Keratinocyte (primary cell): ENCODE measurements at regions not wholly inside any gene's neighbourhood (a gene's known extent, or its start where the extent isn't known, plus 50 kb on each side); places are given as distances from the start of the nearest gene placed in this dataset.
A peak's percentile ranks its signal among the peaks of the same experiment; 100 is the strongest.

Experiments
- DNase-seq: peaks from one replicate; pipeline ENCODE4 v3.0.0-alpha.2; 2011; ENCODE audit warnings: low read depth, missing footprints, low spot score
- FAIRE-seq: peaks from 2 replicates; lab custom pipeline; 2011; peaks lifted over from hg19 to GRCh38; lab: Jason Lieb, UNC
- H2AFZ ChIP-seq: 2 replicates; pipeline ENCODE4 v1.6.0; 2012; ENCODE audit warnings: low read length, control low read depth, inconsistent platforms; ENCODE audit not compliant: control insufficient read depth
- H3K27ac ChIP-seq: 2 replicates; pipeline ENCODE4 v1.5.1; 2011; ENCODE audit warnings: low read length; ENCODE audit not compliant: control insufficient read depth, insufficient read depth
- H3K27me3 ChIP-seq: 3 replicates; pipeline ENCODE4 v1.6.0; 2011; ENCODE audit warnings: low read length; ENCODE audit not compliant: control insufficient read depth, insufficient read depth; ENCODE audit errors: extremely low read depth
- H3K36me3 ChIP-seq, 2 experiments: 2 replicates in 1 of 2; 3 replicates in 1 of 2; pipeline ENCODE4 v1.5.1; 2011; ENCODE audit warnings: low read length in 2 of 2, mild to moderate bottlenecking in 1 of 2; ENCODE audit not compliant: control insufficient read depth in 2 of 2, insufficient read depth in 2 of 2; ENCODE audit errors: extremely low read depth in 1 of 2
- H3K4me1 ChIP-seq: 3 replicates; pipeline ENCODE4 v1.5.1; 2011; ENCODE audit warnings: low read length; ENCODE audit not compliant: control insufficient read depth, insufficient read depth; ENCODE audit errors: extremely low read depth
- H3K4me2 ChIP-seq: 3 replicates; pipeline ENCODE4 v1.6.0; 2011; ENCODE audit warnings: low read depth, low read length; ENCODE audit not compliant: control insufficient read depth, insufficient read depth; ENCODE audit errors: extremely low read depth
- H3K4me3 ChIP-seq, 3 experiments: fragments of 200-600 bp in 1 of 3; sonication (generic) in 1 of 3; 2 replicates in 2 of 3; 3 replicates in 1 of 3; pipeline ENCODE4 v1.5.1; 2011 to 2016; ENCODE audit warnings: low read length in 3 of 3, mild to moderate bottlenecking in 3 of 3, control low read depth in 2 of 3, inconsistent platforms in 1 of 3, low read depth in 1 of 3, mixed read lengths in 1 of 3, mixed run types in 1 of 3, moderate library complexity in 1 of 3; ENCODE audit not compliant: control insufficient read depth in 2 of 3, insufficient read depth in 2 of 3; ENCODE audit errors: extremely low read depth in 1 of 3
- H3K79me2 ChIP-seq: 2 replicates; pipeline ENCODE4 v1.6.0; 2012; ENCODE audit warnings: low read length; ENCODE audit not compliant: control insufficient read depth, insufficient read depth
- H3K9ac ChIP-seq: 3 replicates; pipeline ENCODE4 v1.6.0; 2011; ENCODE audit warnings: low read length; ENCODE audit not compliant: control insufficient read depth, insufficient read depth; ENCODE audit errors: extremely low read depth
- H3K9me1 ChIP-seq: 3 replicates; pipeline ENCODE4 v1.6.0; 2011; ENCODE audit warnings: low read length; ENCODE audit not compliant: control insufficient read depth, insufficient read depth; ENCODE audit errors: extremely low read depth
- H3K9me3 ChIP-seq: 2 replicates; pipeline ENCODE4 v1.5.1; 2012; ENCODE audit warnings: low read depth, low read length; ENCODE audit not compliant: control insufficient read depth
- H4K20me1 ChIP-seq: 3 replicates; pipeline ENCODE4 v1.6.0; 2011; ENCODE audit warnings: low read length; ENCODE audit not compliant: control insufficient read depth, insufficient read depth; ENCODE audit errors: extremely low read depth
- CTCF ChIP-seq, 3 experiments: IDR thresholded peaks in 1 of 3; conservative IDR thresholded peaks in 1 of 3; optimal IDR thresholded peaks in 1 of 3; 2 replicates in 2 of 3; 3 replicates in 1 of 3; pipeline versions ENCODE3 to v1.5.1; 2011; ENCODE audit warnings: low read length in 3 of 3, mild to moderate bottlenecking in 3 of 3, moderate library complexity in 2 of 3, control low read depth in 1 of 3, inconsistent platforms in 1 of 3; ENCODE audit not compliant: insufficient read depth in 2 of 3; ENCODE audit errors: extremely low read depth in 1 of 3
- EZH2 ChIP-seq: IDR thresholded peaks from one replicate; pipeline ENCODE4 v1.6.1; 2012; ENCODE audit warnings: inconsistent platforms, mild to moderate bottlenecking, low read length, moderate library complexity
- dilution Hi-C: fragments of 300-500 bp; cut with MboI; formaldehyde crosslinking; loops from one replicate; pipeline ENCODE4 v1.7.0; 2020; ENCODE audit warnings: low sequenced_read_pairs; ENCODE audit not compliant: extremely low pct_ligation_motif_present

GRCh38 chr13:78325585-78325984, 277.8 kb downstream of the POU4F1 start:
- DNase-seq (no peak), FAIRE-seq (no peak)
- Histone ChIP-seq H3K4me3 (no peak overlapping the region), H3K4me1 (no peaks in the 10 kb centered on the region), H2AFZ (no peak overlapping the region), H3K27ac (no peak overlapping the region), H3K79me2 (no peaks in the 10 kb centered on the region), H3K9me1 (no peaks in the 10 kb centered on the region), H3K36me3 (no peaks in the 10 kb centered on the region), H3K9me3 (no peaks in the 10 kb centered on the region), H3K9ac (no peak overlapping the region), H3K4me2 (no peak overlapping the region), H4K20me1 (no peaks in the 10 kb centered on the region), H3K27me3 (no peaks in the 10 kb centered on the region)
- TF ChIP-seq EZH2, result no peak
- no peak for TF ChIP-seq CTCF (optimal IDR thresholded peaks at IDR 0.05 in 1 of 3, IDR thresholded peaks at IDR 0.05 in 1 of 3, conservative IDR thresholded peaks at IDR 0.05 in 1 of 3; ENCODE audit: extremely low read depth in 1 of 3, insufficient read depth in 2 of 3, low read length in 3 of 3)
- dilution Hi-C loops, result no loop called here

- Histone ChIP-seq H3K4me2 (no peak overlapping the region), H3K27ac (no peak overlapping the region), H3K27me3 (no peaks in the 10 kb centered on the region), H2AFZ (no peak overlapping the region), H3K9ac (no peak overlapping the region), H3K36me3 (no peaks in the 10 kb centered on the region), H3K4me1 (no peaks in the 10 kb centered on the region), H3K9me3 (no peaks in the 10 kb centered on the region), H4K20me1 (no peaks in the 10 kb centered on the region), H3K9me1 (no peaks in the 10 kb centered on the region), H3K4me3 (no peak overlapping the region), H3K79me2 (no peaks in the 10 kb centered on the region)
- dilution Hi-C loops, result no loop called here
- no peak for FAIRE-seq
- TF ChIP-seq CTCF (optimal IDR thresholded peaks at IDR 0.05 in 1 of 3, IDR thresholded peaks at IDR 0.05 in 1 of 3, conservative IDR thresholded peaks at IDR 0.05 in 1 of 3; ENCODE audit: extremely low read depth in 1 of 3, insufficient read depth in 2 of 3, low read length in 3 of 3) (no peak), EZH2 (no peak)
- DNase-seq, result peak; percentile 13
Observed at GRCh38 chr13:78323848-78324247, 279.5 kb downstream of the POU4F1 start.
